ENCODE measurements at regions not wholly inside any gene's neighbourhood (a gene's known extent, or its start where the extent isn't known, plus 50 kb on each side); places are given as distances from the start of the nearest gene placed in this dataset.
"Not testable (repeated sequence)": the region's sequence is repeated elsewhere in the genome, so short reads cannot be mapped to it uniquely, and the experiment has no call there.

DNA sequence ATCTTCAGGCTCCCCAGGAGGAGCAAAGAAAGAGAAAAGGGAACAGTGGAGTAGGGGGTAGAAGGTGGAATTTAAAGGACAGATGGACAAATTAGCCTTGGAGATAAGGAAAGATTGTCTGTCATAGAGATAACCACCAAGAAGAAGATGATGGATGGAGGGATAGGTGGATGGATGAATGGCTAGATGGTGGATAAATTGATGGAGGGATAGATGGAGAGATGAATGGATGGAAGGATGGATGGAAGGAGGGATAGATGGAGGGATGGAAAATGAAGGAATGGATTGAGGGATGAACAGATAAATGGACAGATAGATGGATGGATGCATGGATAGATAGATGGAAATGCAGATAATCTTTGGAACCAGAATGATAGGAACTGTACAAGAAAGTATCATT lies 102.8 kb downstream of the TNFAIP3 start:
- DNase-seq (ENCODE audit: low read depth), result no peak

DNA sequence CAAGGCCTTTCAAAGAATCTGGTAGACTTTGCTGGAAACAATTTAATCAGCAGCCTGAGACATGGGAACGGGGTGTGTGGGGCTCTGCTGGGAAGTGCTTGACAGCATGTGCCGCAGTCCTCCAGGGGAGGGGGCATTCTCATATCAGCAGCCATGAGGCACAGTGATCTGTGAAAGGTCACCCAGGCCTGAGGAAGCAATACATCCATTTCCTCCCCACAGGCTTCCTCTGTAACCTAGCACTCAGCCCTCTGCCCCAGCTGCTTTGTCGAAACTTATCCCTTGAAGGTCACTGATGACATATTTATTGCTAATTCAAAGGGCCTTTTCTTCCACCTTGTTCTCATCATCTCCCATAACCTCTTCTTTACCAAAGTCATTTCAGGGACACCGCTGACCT lies 103.3 kb downstream of the TNFAIP3 start:
- DNase-seq (ENCODE audit: low read depth), result no peak

DNA sequence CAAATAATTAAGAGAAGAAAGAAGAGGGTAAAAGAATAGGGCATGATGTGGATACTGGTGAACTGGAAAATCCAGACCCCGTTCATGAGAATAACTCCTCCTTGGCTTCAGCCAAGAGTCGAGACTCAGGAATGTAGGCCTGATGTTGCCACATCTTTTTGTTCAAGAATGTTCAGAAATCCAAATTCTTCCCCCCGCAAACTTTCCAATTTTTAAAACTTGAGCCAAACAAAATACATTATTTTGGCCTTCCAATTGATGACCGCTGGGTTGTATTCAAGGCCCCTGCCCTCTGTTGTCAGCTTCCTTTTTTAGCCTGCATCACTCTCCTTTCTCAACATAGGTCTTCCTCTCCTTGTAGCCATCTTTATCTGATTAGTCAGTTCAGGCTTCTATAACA lies 106.1 kb downstream of the TNFAIP3 start:
- DNase-seq (ENCODE audit: low read depth), result peak; percentile 13

DNA sequence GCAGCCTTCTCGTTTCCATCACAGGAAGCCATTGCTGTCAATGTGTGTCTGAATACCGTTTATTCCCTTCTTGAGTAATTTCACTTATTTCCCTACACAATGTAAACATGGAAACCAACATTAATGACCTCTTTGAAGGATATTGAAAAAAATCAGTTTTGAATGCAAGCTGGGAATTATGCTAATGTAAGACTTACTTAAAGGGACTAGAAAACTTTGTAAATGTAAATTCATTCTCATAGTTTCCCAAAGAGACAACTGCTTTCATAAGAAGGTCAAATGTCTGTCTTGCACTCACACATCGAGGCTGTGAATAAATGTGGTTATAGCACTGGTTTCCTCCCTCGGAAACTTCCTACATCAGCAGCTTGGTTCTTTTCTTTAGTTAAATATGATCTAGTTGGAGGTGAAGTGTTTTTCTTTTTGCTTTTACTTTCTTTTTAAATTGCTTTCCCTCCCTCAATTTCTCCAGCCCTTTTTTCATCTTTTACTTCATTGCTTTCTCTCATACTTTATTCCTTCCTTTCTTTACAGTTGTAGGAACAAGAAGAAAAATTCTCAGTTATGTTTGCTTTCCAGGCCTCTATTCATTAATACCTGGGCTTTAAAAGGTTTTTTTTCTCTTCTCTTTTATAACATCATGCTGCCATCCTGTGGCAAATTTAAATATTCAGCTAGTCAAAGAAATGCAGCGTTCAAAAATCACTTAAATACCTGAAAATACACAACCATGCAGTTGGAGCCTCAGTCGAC lies 108.3 kb downstream of the TNFAIP3 start:
- DNase-seq (ENCODE audit: low read depth), result no peak

DNA sequence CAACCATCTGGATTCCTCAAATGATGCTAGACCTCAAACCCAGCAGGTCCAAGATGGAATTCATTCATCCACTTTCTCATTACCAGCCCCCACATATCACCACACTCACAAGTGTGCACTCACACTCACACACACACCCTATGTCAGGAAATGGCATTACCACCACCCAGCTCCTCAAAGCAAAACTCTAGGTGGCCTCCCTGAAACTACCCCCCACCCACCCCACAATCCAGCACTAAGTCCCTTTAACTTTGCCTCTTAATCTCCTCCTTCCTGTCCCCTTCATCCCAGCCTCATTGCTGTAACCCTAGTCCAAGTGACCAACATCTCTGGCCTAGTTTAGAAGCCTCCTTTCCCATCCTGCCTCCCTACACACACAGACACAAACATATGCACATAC lies 109.4 kb downstream of the TNFAIP3 start:
- DNase-seq (ENCODE audit: low read depth), result no peak

DNA sequence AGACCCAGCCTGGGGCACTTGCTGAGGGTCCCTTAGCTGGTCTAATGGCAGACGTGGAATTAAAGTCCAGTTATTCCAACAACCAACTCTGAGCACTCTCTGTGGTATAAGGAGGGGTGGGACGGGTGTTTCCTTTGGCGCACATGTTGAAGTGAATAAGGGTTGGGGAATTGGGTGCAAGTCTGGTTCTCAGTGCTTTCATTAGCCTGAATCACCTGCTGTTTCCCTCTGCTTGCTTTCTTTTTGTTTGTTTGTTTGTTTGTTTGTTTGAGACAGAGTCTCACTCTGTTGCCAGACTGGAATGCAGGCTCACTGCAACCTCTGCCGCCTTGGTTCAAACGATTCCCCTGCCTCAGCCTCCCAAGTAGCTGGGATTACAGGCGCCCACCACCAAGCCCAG lies 110.1 kb downstream of the TNFAIP3 start:
- DNase-seq (ENCODE audit: low read depth), result no peak

DNA sequence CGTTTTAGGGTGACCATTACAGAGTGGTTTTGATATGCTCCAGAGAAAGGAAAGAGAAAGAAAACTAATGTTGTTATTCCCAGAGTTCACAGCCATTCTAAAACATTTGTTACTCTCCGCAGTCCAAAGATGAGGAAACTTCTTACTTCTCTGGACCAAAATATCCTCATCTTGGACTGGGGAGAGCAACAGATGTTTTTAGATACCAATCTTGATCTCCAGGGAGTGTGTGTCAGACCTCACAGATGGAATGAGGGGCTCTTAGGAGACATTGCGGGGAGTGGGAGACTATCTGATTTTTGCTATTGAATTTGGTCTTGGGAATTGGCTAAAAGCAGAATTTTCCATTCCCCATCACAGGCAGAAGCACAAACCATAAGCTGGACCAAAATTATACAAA lies 110.8 kb downstream of the TNFAIP3 start:
- no peak for DNase-seq (ENCODE audit: low read depth)

DNA sequence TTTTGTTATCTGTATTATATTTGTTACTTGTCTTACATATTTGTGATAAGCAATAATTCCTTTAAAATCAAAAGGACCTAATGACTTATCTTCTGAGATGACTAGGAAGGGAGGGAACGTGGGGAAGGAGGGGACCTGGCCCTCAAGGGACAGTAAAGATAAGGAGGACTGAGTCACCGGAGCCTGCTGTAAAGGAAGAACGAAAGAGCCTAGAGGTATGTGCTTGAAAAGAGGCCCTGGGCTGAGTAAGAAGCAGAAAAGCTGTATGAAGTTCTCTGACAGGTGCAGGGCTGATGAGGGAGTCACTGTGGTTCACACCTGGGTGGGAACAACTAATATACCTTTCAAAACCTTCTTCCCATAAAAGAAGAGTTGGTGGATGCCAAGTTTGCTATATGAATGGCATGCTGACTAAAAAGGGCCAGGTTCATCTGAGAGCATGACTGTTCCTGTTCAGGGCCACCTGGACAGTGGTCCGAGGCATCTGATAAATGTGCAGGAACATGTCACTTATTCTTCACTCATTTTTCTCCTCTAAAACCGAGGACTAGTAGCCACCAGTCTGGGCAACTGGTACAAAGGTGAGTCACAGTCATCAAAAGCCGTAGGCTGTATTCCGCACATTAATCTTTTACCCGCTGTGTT lies 111.3 kb downstream of the TNFAIP3 start:
- DNase-seq (ENCODE audit: low read depth), result no peak

DNA sequence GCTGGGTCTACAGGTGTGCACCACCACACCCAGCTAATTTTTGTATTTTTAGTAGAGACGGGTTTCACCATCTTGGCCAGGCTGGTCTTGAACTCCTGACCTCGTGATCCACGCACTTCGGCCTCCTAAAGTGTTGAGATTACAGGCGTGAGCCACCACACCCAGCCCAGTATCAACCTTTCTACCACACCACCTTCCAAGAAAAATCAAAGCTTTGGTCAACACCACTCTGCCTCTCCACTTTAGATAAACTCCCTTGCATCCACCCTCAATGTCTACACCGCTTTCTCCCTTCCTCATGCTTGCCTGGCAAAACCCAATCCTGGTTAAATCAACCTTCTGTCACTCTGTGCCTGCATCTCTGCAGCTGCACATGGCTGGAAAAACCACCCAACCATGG lies 112.2 kb downstream of the TNFAIP3 start:
- DNase-seq (ENCODE audit: low read depth), result not testable (repeated sequence)

DNA sequence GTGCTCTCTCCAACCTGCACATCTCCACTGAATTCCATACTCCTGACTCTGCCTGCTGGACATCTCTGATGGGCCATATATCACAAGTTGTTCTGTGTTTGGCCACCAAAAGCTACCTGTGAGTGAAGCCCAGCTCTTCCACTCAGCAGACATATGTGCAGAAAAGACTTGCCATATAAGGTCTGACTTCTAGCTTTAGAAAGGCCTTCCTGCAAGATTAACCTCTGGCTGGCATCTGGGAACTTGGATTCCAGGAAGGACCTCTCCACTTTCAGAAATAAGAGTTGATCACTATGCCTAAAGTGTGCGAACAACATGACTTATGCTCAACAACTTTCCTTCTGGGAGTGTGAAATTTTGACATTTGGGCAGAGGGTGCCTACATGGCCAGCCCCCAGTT lies 113.7 kb downstream of the TNFAIP3 start:
- no peak for DNase-seq (ENCODE audit: low read depth)

DNA sequence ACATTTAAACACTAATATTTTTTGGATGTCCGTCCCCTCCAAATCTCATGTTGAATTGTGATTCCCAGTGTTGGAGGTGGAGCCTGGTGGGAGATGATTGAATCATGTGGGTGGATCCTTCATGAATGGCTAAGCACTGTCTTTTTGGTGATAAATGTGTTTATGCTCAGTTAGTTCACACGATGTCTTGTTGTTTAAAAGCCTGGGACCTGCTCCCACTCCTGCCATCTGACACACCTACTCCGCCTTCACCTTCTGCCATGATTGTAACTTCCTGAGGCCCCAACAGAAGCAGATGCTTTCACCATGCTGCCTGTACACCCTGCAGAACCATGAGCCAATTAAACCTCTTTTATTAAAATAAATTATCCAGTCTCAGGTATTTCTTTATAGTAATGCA lies 114.7 kb downstream of the TNFAIP3 start:
- DNase-seq (ENCODE audit: low read depth), result no peak

DNA sequence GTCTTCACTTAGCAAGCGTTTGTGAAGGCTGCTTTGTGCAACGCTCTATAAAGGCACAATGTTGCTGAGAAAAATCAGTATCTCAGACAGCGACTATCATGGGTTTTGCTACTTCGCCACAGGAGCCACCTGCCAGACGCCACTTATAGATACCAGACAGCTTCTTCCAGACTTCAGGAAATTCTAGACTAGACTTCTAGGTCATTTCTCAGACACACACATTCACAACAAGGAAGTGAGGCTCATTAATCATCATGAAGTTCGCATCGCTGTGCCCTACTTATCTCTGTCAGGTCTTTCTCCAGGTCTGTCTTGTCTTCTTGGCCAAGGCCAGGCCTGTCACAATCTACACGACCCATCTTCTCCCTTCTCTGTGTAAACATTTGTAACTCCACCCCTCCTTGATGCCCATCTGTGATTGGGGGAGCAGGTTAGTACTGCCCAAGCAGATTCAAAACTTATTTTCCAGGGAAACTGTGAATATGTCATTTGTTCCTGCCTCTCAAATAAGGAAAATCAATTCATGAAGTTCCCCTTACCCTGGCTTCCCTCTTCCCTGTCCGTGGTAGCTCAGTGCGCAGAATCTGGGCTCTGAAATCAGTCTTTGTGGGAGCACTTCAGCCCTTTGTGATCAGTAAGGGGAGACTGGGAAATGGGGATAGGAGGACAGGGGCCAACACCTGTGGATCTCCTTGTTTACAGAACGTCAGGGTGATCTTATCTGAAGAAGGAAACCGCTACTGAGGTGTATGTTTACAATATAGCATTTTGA lies 115.5 kb downstream of the TNFAIP3 start:
- DNase-seq (ENCODE audit: low read depth), result no peak

DNA sequence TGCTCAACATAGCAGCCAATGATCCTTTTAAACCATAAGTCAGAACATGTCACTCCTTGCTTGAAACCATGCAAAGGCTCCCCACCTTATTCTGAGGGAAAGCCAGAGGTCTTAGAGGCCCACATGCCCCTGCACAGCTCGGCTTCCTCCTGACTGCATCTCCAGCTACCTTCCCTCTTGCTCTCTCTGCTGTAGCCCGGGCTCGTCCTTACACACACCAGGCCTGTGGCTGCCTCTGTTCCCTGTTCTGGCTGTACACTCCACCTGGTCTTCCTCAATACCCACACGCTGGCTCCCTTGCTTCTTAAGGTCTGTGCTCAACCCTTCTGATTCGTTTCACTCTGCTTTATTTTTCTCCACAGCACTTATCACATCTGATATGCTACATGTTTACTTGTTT lies 116.2 kb downstream of the TNFAIP3 start:
- DNase-seq (ENCODE audit: low read depth), result no peak

DNA sequence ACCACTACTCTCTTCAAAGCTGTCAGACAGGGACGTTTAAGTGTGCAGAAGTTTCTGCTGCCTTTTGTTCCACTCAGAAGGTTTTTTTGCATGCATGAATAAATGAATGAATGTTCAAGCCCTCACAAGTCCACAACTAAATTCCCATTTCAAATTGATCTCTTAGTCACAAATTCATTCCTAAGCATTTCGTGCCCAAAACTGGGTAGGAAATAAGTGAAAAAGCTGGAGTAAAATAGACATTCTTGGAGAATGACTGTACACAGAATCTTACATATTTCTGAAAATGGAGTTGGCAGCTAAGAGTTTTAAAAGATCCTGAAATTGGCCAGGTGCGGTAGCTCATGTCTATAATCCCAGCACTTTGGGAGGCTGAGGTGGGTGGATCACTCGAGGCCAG lies 117.6 kb downstream of the PERP start:
- DNase-seq (ENCODE audit: low read depth), result no peak

DNA sequence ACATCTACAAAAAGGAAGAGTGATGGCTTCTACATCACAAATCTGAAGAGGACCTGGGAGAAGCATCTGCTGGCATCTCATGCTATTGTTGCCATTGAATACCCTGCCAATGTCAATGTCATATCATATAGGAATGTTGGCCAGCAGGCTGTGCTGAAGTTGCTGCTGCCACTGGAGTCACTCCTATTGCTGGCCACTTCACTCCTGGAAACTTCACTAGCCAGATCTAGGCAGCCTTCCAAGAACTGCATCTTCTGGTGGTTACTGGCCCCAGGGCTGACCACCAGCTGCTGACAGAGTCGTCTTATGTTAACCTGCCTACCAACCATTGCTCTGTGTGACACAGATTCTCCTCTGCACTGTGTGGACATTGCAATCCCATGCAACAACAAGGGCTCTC lies 111.8 kb downstream of the PERP start:
- no peak for DNase-seq (ENCODE audit: low read depth)

DNA sequence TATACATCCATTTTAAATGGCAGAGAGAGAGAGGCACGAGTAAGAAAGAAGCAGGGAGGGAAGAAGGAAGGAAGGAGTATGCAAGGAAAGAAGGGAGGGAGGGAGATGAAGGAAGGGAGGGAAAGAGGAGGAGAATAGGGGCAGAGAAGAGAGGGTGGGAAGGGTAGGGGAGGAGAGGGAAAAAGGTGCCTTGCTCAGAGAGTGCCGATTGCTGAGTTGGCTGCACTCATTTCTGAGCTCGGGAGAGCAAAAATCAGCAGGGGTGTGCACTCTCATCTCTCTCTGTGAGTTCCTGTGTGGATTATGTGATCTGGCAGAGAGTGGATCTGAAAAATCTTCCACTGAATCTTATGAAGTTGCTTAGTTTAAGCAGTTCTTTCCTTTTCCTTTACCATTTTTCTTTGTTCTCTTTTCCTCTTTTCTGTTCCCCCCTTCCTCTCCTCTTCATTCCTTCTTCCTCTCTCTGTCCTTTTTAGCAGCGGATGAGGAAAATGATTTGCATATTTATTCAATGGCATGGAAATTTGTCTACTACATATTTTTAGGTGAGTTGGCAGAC lies 108.7 kb downstream of the PERP start:
- no peak for DNase-seq (ENCODE audit: low read depth)

DNA sequence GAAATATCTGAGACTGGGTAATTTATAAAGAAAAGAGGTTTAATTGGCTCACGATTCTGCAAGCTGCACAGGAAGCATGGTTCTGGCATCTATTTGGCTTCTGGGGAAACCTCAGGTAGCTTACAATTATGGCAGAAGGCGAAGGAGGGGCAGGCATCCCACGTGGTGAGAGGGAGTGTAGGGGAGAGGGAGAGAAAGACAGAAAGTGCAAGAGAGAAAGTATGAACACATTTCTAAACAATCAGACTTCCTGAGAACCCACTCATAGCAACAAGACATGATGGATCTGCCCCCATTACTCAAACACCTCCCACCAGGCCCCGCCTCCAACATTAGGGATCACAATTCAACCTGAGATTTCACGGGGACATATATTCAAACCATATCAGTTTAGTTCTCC lies 107.4 kb downstream of the PERP start:
- no peak for DNase-seq (ENCODE audit: low read depth)

DNA sequence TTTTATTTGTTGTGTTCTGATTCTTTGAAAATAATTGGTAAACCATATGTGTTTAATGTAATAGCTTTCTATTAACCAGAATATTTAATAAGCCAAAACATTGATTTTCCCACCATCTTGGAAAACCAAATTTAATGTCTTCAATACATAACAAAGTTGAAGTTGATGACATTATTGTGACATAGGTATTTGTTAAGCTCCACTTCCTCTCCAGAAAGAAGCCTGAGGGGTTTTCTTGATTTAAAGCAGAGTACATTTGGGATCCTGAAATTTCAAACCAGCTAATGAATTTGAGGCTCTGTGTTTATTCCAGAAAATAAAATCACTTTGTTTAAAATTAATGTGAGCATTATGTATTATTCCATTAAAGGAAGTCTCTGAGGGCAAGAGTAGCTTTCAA lies 106.3 kb downstream of the PERP start:
- DNase-seq (ENCODE audit: low read depth), result no peak

DNA sequence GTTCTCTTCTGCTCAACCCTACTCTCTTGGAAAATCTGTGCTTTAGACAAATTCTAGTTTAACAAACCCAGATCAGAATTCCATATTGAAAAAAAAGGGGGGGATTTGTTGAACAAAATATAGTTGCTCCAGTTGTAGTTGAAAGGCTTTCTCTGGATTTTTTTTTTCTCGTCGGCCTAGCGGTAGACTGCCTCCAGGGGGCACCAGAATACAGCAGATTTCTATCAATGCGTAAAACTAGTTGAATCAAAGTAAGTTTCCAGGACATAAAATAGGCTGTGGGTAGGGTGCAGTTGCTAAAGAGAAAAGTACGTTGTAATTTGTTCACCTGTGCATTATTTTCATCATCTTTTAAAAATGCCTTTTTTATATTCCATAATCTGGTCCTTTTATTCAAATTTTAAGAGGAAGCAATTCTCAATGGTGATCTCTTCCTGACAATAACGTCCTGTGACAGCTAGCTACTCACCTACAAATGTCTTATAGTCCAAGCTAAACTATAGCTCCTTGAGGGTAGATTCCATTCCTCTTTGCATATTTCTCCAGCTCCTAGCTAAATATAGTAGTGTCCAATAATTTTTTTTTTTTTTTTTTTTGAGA lies 105.4 kb downstream of the PERP start:
- DNase-seq (ENCODE audit: low read depth), result no peak

DNA sequence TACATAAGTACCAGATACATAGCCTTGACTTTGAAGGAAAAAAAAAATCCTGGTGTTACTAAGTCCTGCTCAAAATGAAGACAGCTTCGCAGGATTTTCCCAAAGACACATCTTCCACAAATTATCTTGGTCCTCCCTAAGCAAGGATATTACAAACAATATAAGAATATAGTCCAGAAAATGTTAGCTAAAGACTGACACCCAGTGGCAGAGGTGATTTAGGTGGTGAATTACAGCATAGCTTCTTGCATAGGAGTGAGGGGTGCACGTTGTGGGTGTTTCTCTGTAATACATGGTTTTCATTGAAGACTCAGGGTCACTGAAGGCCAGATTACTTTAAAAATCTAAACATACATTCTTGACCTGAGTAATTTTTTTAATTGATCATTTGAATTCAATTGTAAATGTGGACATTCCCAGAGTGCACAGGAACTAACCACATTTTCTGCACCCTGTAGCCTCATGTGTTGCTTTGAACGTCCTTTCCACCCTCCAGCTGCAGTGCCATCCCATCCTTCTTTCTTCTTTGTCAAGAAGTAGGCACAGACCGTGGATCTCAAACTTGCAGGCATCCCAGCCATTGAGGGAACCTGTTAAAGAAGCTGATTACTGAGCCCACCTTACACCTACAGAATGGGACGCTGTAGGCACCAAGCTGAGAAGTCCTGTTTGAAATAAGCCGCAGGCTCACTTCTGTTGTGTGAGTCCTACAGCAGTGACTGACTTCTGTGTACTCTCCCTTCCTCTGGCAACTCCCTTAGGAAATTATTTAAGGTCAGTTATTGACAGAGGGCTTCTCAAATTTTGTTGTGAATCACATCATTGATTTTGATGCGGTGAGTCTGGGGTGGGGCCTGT lies 102.6 kb downstream of the PERP start:
- DNase-seq (ENCODE audit: low read depth), result no peak

DNA sequence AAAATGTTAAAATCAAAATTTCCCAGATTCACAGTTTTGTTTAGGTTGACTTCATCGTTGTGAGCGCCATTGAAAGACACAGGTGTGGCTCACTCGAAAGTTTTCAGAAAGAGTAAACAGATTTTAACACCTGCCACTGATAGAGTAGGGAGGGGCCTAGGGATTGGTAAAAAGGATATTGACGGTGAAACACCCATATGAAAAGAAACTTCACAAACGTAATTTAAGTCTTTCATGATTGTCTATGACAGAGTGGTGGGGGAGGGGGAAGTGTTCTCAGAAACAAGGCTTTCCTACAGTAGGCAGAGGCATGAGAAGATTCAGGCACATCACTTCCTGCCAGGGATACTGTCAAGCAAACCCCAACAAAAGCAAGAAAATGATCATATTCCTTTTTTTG lies 101.4 kb downstream of the PERP start:
- no peak for DNase-seq (ENCODE audit: low read depth)
